HUES64 (cell line): ENCODE measurements at regions not wholly inside any gene's neighbourhood (a gene's known extent, or its start where the extent isn't known, plus 50 kb on each side); places are given as distances from the start of the nearest gene placed in this dataset.
"Not testable (repeated sequence)": the region's sequence is repeated elsewhere in the genome, so short reads cannot be mapped to it uniquely, and the experiment has no call there.

Experiments used
- H3K27ac ChIP-seq: 2 replicates; pipeline ENCODE4 v1.7.0; 2013; ENCODE audit warnings: low read depth, low read length, inconsistent platforms
- H3K27me3 ChIP-seq: 2 replicates; pipeline ENCODE4 v1.6.1; 2013; ENCODE audit warnings: mild to moderate bottlenecking, low read length; ENCODE audit not compliant: insufficient read depth
- H3K36me3 ChIP-seq: 2 replicates; pipeline ENCODE4 v1.6.1; 2013; ENCODE audit warnings: mild to moderate bottlenecking, low read length; ENCODE audit not compliant: insufficient read depth
- H3K4me1 ChIP-seq: 2 replicates; pipeline ENCODE4 v1.6.1; 2013; ENCODE audit warnings: mild to moderate bottlenecking, low read length, moderate library complexity; ENCODE audit not compliant: insufficient read depth
- H3K4me3 ChIP-seq: 2 replicates; pipeline ENCODE4 v1.5.1; 2013; ENCODE audit warnings: mild to moderate bottlenecking, low read length, moderate library complexity
- H3K9ac ChIP-seq: 2 replicates; pipeline ENCODE4 v1.6.1; 2013; ENCODE audit warnings: mild to moderate bottlenecking, low read depth, low read length
- H3K9me3 ChIP-seq: 2 replicates; pipeline ENCODE4 v1.6.1; 2013; ENCODE audit warnings: low read depth, low read length; ENCODE audit not compliant: insufficient read depth
- WGBS: fragments of 150-250, 120-280 bp; methylation state at CpG from one replicate; pipeline ENCODE4 v1.1.7; 2013; ENCODE audit warnings: missing lambda C conversion rate; 5-methylcytosine and 5-hydroxymethylcytosine counted together

GRCh38 chr12:62005615-62006014 is 254.6 kb upstream of the USP15 start:
- Histone ChIP-seq H3K27me3 (no peaks in the 10 kb centered on the region), H3K9ac (no peak overlapping the region), H3K36me3 (no peaks in the 10 kb centered on the region), H3K4me3 (no peak overlapping the region), H3K27ac (no peak overlapping the region), H3K4me1 (no peaks in the 10 kb centered on the region), H3K9me3 (no peaks in the 10 kb centered on the region)
- WGBS: 96% methylated on average over 2 of the region's 2 CpGs

GRCh38 chr12:62006076-62006732 is 254.0 kb upstream of the USP15 start:
- Histone ChIP-seq H3K27ac (no peak overlapping the region), H3K4me1 (no peaks in the 10 kb centered on the region), H3K9ac (no peak overlapping the region), H3K27me3 (no peaks in the 10 kb centered on the region), H3K36me3 (no peaks in the 10 kb centered on the region), H3K9me3 (no peaks in the 10 kb centered on the region), H3K4me3 (no peak overlapping the region)
- WGBS: 43% methylated on average over 3 of the region's 5 CpGs

- Histone ChIP-seq H3K27ac (no peak overlapping the region), H3K9me3 (no peaks in the 10 kb centered on the region), H3K9ac (no peak overlapping the region), H3K36me3 (no peaks in the 10 kb centered on the region), H3K4me3 (no peak overlapping the region), H3K4me1 (no peaks in the 10 kb centered on the region), H3K27me3 (no peaks in the 10 kb centered on the region)
- WGBS: 86% methylated on average over 2 of the region's 2 CpGs
Observed at GRCh38 chr12:62008703-62009102, 251.5 kb upstream of the USP15 start.

GRCh38 chr12:62009445-62009844 is 250.8 kb upstream of the USP15 start:
- Histone ChIP-seq H3K27me3 (no peaks in the 10 kb centered on the region), H3K36me3 (no peaks in the 10 kb centered on the region), H3K27ac (no peak overlapping the region), H3K4me3 (no peak overlapping the region), H3K9me3 (no peaks in the 10 kb centered on the region), H3K4me1 (no peaks in the 10 kb centered on the region), H3K9ac (no peak overlapping the region)
- 91% methylated on average over 4 of the region's 5 CpGs for WGBS

GRCh38 chr12:62010331-62010906 is 249.8 kb upstream of the USP15 start:
- not testable (repeated sequence) for H3K27ac ChIP-seq, H3K4me1 ChIP-seq, H3K9ac ChIP-seq, H3K9me3 ChIP-seq, H3K36me3 ChIP-seq, H3K27me3 ChIP-seq, H3K4me3 ChIP-seq
- WGBS: 96% methylated on average over 32 of the region's 32 CpGs

GRCh38 chr12:62010973-62011372 is 249.2 kb upstream of the USP15 start:
- not testable (repeated sequence) for H3K27ac ChIP-seq, H3K27me3 ChIP-seq, H3K9me3 ChIP-seq, H3K9ac ChIP-seq, H3K4me1 ChIP-seq, H3K36me3 ChIP-seq, H3K4me3 ChIP-seq
- WGBS: 96% methylated on average over 22 of the region's 22 CpGs

GRCh38 chr12:62014330-62014729 is 245.9 kb upstream of the USP15 start:
- WGBS: 94% methylated on average over 8 of the region's 8 CpGs
- Histone ChIP-seq H3K9ac (no peak overlapping the region), H3K9me3 (no peaks in the 10 kb centered on the region), H3K4me1 (no peaks in the 10 kb centered on the region), H3K27me3 (no peaks in the 10 kb centered on the region), H3K27ac (no peak overlapping the region), H3K36me3 (no peaks in the 10 kb centered on the region), H3K4me3 (no peak overlapping the region)

- Histone ChIP-seq H3K27ac (no peak overlapping the region), H3K9ac (no peak overlapping the region), H3K36me3 (no peaks in the 10 kb centered on the region), H3K9me3 (no peaks in the 10 kb centered on the region), H3K4me1 (no peaks in the 10 kb centered on the region), H3K4me3 (no peak overlapping the region), H3K27me3 (no peaks in the 10 kb centered on the region)
- 94% methylated on average over 3 of the region's 3 CpGs for WGBS
Observed at GRCh38 chr12:62016021-62016420, 244.2 kb upstream of the USP15 start.

- Histone ChIP-seq H3K4me1 (no peaks in the 10 kb centered on the region), H3K36me3 (no peaks in the 10 kb centered on the region), H3K9ac (no peak overlapping the region), H3K9me3 (no peaks in the 10 kb centered on the region), H3K27ac (no peak overlapping the region), H3K4me3 (no peak overlapping the region), H3K27me3 (no peaks in the 10 kb centered on the region)
- WGBS: 92% methylated on average over 6 of the region's 6 CpGs
Observed at GRCh38 chr12:62021808-62022207, 238.4 kb upstream of the USP15 start.

GRCh38 chr12:62028536-62028935 is 231.7 kb upstream of the USP15 start:
- Histone ChIP-seq H3K9ac (no peak overlapping the region), H3K36me3 (no peaks in the 10 kb centered on the region), H3K4me1 (no peaks in the 10 kb centered on the region), H3K27me3 (no peaks in the 10 kb centered on the region), H3K9me3 (no peaks in the 10 kb centered on the region), H3K4me3 (no peak overlapping the region), H3K27ac (no peak overlapping the region)
- WGBS: 92% methylated on average over 1 of the region's 1 CpG

GRCh38 chr12:62032870-62033269 is 227.3 kb upstream of the USP15 start:
- WGBS: 91% methylated on average over 2 of the region's 2 CpGs
- Histone ChIP-seq H3K9ac (no peak overlapping the region), H3K27ac (no peak overlapping the region), H3K4me1 (no peaks in the 10 kb centered on the region), H3K4me3 (no peak overlapping the region), H3K9me3 (no peaks in the 10 kb centered on the region), H3K36me3 (no peaks in the 10 kb centered on the region), H3K27me3 (no peaks in the 10 kb centered on the region)
